ENCODE measurements at regions not wholly inside any gene's neighbourhood (a gene's known extent, or its start where the extent isn't known, plus 50 kb on each side); places are given as distances from the start of the nearest gene placed in this dataset.

DNA sequence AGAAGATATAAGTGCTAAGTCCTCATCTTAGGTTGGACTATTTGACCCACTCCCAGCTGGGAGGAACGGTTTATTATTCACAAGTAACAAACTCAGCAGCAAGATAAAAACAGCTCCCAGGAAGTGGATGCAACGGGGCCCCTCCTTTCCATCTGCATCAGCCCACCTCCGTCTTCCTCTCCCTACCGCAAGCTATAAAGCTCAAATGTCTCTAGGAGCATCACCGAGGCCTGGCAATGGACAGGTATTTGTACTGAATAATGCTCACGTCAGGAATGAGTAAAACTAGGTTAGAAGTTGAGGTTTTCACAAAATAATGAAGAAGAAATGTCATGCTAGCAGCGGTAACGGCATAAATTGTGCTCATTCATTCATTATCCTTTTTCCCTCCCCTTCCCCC is 408.7 kb upstream of the PSMD7 start:
- DNase-seq (ENCODE audit: low read depth in 2 of 3, low spot score in 1 of 3), result no peak

DNA sequence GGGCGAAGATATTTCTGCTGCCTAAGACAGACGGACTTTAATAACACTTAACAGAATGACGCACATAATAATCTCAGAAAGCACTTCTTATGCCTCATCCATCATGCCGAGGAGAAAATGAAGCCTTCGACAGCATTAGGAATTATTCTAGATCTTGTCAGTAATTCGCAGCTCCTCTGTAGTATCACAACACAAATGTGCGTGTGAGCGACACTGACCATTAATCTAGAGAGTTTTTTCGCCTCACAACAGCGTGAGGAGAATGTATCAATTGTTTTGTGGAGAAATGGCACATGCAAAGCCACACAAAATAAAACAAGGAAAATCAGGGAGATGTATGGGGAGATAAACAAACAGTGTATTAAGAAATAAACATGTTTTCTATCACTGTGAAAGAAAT is 410.2 kb upstream of the PSMD7 start:
- DNase-seq (ENCODE audit: low read depth in 2 of 3, low spot score in 1 of 3), result no peak

DNA sequence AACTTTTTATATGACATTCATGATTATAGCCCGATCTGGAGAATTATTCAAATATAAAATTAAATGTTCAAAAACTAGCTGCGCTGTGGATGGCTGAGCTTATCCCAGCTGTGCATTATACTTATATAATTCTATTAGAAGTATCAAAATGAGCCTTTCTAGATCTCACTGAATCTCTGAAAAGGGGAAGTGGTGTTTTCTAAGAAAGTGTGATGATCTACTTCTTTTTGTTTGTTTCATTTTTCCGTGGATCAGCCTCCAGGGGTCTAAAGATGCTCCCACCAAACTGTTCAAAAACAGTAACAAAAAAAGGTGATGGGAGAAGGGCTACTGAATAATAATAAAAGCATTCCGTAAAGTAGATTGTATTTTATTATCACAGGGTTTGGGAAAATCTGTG is 411.3 kb upstream of the PSMD7 start:
- DNase-seq (ENCODE audit: low read depth in 2 of 3, low spot score in 1 of 3), result no peak

DNA sequence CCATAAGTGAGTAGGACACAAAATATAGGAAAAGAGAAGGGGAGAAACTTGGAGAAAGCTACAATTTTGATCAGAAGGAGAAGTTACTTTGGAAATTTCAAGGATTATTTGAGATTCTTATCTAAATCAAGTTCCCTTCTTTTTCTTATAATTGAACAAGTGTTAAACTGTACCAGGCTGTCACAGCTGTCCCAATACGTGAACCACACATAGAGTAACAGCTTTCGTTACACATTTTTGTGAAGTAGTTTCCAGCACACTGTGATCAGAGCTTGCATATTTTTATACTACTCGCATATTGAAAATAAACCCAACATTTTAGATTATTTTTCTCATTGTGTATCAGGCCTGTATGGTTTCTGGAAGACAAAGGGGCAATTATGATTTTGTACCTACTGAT is 412.8 kb upstream of the PSMD7 start:
- DNase-seq (ENCODE audit: low read depth in 2 of 3, low spot score in 1 of 3), result no peak

DNA sequence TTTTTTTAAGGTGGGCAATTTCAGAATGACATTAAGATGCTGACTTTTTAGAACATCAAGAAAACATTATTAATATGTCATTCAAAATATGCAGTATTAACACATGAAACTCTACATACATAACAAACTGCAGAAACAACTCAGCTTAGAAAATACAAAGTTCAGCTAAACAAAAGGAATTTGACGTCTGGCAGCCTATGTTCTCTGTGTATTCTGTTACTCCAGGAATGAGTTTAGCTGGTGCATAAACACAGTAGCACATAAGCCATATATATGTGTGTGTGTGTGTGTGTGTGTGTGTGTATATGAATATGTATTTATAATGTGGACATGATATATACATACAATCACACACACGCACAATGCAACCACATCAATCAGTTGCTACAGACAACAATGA is 413.5 kb upstream of the PSMD7 start:
- DNase-seq (ENCODE audit: low read depth in 2 of 3, low spot score in 1 of 3), result no peak

DNA sequence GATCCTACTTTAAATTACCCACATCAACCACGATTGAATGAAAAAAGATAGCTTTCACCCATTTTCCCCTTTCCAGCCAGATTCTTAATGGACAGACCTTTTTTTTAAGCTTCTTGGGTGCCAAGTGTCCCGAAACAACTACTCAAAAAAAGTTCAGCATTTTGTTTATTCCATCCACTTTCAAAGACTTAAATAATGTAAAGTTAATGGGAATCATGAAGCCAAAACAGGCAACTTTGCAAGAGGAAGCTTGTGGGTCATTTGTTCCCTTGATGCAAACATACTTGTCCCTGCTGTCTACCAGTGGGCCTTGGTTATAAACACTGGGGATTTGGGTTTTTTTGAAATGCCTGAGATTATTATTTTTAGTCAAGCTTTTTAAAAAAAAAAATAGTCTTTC is 414.0 kb upstream of the PSMD7 start:
- no peak for DNase-seq (ENCODE audit: low read depth in 2 of 3, low spot score in 1 of 3)

DNA sequence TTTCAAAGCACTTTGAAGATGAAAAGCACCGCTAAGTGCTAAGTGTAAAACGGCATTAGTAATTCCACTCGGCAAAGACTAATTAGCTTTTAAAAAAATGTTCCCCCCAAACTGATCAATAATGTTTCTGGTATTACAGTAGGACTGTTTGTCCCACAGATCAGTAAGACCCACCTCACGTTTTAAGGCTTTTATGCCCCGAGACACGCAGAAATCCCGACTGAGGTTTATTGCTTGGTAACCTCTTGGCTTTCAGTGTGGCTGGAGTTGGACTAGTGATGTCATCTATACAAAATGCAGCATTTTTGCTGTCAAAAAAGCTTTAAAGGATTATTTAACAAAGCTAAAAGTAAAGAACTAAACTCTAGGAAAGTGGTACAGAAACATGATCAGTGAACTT is 414.6 kb upstream of the PSMD7 start:
- no peak for DNase-seq (ENCODE audit: low read depth in 2 of 3, low spot score in 1 of 3)

DNA sequence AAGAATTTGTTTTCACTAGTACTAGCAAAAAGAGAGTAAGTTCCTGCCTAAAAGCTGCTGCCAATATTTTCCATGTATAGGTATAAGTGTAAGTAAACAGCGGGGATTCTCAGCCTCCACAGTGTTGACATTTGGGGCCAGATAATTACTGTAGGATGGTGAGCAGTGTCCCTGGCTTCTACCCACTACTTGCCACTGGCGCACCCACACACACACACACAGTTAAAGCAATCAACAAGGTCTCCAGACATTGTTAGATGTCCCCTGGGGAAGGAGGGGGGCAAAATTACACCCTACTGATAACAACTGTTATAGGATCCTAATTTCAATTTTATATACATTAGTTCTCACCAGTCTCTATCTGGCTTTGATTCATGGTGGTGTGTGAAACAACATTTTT is 417.0 kb upstream of the PSMD7 start:
- DNase-seq (ENCODE audit: low read depth in 2 of 3, low spot score in 1 of 3), result no peak

DNA sequence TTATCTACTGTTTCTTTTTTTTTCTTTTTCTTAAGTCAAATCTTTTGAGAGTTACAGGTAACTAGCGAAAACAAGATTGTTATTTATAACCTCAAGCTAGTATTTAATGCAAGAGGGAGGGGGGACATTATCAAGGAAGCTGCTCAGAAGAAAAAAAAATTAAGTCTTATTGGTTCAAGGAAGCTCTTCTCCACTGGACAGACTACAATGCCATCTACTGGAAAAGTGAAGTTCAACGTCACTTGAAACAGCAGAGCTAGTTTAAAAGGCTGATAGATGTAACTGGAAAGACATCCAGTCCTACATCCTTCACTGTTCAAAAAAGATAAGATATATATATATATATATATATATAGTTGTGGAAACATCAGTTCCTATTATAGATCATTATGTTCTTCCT is 418.0 kb upstream of the PSMD7 start:
- DNase-seq (ENCODE audit: low read depth in 2 of 3, low spot score in 1 of 3), result no peak

DNA sequence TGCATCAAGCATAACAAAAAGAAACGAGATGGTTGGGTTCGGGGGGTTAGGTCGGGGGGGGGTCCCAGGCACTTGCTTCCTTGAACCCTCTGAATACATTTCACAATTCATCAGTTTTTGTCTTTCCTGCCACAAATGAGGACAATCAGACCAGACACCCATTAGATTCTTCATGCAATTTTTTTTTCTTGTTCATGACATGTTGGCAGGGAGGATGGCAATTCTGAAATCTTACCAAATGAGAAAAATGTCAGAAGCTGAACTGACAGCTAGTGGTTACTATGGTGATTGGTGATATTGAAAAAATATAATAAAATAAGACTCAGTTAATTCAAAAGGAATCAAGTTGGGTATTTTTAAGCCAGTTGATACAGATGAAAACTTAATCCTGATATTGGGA is 419.5 kb upstream of the PSMD7 start:
- DNase-seq (ENCODE audit: low read depth in 2 of 3, low spot score in 1 of 3), result no peak

DNA sequence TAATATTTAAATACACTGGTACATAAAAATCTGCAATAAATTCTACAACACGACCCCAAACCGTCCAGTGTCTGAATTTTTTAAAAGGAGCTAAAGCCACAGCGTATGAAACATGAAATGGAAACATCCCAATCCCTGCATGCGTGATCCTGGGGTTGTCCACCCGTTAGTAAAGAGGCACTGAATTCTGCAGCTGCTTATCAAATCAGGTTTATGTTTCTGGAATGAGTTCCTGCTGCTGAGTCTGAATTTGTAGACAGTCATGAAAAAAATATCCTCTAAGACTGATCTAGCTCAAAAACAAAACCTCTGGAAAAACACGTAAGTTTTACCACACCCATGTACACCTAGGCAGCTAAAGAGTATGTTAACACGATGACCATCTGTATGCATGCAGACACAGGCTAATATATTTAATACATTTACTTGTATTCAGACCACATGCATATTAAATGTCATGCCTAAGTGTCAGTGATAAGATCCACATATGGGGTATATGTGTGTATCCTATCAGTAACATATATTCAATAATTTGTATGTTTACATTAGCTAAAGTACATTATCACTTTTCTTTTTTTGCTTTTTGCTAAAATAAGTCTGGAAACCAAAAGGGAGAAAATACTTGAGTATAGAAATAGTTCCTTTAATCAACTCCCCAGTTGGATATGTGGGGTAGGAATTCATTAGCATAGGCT is 420.5 kb upstream of the PSMD7 start:
- DNase-seq (ENCODE audit: low read depth in 2 of 3, low spot score in 1 of 3), result no peak

DNA sequence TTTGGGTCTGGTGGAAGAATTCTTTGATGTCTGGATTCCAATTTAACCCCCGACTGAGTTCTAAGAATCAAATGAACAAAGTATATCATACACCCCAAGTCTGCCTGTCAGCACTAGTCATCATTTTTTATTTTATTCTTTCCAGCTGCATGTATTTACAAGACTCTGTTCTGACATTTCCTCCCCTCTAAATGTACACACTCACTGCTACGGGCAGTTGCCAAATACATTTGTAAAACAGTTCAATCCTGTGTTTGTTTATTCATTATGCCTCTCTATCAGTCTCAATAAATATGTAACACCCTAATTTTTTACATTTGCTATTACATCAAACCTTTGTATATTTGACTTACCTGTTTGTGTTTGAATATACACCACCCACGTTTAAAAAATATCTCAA is 422.3 kb upstream of the PSMD7 start:
- DNase-seq (ENCODE audit: low read depth in 2 of 3, low spot score in 1 of 3), result no peak

DNA sequence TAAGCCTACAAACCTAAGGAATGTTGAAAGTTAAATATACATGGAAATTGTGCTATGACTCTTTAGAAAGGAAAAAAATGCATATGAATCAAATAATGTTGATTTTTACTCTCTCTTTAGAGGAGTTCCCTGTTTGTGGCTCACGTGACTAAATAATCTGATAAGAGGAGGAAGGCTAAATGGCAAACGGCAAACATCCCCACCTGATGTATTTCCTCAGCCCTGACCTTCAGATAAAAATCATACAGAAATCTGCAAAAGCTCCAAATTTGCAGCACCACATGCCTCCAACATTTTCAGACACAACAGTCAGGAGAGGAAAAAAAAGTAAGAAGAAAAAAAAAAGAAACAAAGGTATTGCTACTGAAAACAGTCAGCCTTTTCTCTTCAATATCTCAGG is 423.0 kb upstream of the PSMD7 start:
- no peak for DNase-seq (ENCODE audit: low read depth in 2 of 3, low spot score in 1 of 3)

DNA sequence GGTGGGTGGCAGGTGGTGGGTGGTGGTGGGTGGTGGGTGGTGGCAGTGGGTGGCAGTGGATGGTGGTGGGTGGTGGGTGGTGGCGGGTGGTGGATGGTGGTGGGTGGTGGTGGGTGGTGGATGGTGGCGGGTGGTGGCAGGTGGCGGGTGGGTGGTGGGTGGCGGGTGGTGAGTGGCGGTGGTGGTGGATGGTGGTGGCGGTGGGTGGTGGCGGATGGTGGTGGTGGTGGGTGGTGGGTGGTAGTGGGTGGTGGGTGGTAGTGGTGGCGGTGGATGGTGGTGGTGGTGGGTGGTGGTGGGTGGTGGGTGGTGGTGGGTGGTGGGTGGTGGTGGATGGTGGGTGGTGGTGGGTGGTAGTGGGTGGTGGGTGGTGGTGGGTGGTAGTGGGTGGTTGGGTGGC is 423.8 kb upstream of the PSMD7 start:
- DNase-seq (ENCODE audit: low read depth in 2 of 3, low spot score in 1 of 3), result no peak

DNA sequence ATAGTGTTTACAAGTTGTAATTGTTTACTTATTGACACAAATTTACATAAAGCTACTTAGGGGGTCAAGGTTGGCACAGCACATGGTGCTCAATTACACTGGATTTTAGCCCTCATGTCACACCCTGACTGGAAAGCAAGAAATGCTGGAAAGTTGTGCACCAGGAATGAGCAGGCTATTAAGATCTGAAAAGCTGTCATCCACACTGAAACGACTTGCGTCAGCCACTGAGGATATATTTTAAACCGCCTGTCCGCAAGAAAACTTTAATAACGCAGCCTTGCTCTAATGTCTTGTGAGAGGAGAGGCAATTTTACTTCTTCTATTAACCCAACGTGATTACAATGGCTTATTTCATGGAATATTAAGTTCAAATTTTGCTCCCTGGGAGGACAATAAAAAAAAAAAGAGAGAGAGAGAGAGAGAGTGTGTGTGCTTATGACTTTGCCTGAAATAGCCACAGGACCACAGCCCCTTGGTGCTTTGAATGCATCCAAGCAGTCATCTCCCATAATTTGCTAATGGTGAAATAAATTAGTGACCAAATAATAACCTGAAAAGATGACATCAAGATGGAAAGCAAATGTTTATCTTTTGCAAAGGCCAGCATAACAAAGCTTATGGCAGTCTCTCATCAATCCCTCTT is 425.4 kb upstream of the PSMD7 start:
- no peak for DNase-seq (ENCODE audit: low read depth in 2 of 3, low spot score in 1 of 3)

DNA sequence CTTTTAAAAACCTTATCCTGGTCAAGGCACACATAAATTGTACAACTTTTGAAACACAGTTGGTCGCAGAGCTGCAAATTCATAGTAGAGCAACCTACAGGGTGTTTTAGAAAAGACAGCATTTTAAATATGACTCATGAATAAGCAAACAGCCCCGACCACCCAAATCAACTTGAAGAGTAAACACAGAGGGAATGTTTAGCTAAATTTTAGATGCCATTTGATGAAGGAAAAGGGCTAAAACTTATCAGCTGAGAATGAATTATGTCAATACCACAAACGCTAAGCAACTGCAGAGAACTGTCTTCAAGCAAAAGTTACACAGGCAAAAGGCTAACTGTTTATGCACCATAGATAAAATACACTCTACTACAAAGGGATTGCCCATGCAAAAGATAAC is 427.5 kb upstream of the PSMD7 start:
- DNase-seq (ENCODE audit: low read depth in 2 of 3, low spot score in 1 of 3), result no peak

DNA sequence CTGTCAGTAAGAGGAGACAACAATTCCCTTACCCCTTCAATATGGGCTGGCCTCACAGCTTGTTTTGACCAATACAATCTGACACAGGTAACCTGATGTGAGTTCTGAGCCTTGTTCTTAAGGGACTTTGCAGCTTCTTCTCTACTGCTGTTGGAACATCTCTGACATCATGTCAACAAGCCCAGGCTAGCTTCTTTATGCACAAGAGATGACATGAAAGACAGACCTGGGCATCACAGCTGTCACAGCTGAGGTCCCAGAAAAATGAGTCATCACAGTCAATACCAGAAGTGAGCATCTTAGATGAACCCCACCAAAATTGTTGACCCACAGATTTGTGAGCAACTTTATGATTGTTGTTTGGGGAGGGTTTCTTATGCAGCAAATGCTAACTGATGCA is 431.7 kb upstream of the PSMD7 start:
- DNase-seq (ENCODE audit: low read depth in 2 of 3, low spot score in 1 of 3), result no peak

DNA sequence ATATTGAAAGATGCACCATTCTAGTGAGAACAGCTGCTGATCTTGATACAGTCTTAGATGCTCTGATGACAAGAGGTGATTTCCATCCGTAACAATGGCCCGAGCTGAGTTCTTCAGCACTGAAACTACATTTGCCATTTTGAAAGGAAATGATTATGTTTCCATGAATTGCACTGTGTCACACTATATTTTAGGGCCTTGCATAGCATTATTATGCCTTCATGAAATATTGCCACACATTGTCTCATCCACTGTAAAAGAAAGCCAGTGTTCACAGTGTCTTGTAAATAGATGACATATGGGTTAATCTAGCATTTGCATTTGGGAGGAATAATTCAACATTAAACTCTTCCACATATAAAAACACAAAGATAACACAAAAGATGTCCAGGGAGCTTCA is 438.3 kb upstream of the PSMD7 start:
- DNase-seq (ENCODE audit: low read depth in 2 of 3, low spot score in 1 of 3), result no peak

DNA sequence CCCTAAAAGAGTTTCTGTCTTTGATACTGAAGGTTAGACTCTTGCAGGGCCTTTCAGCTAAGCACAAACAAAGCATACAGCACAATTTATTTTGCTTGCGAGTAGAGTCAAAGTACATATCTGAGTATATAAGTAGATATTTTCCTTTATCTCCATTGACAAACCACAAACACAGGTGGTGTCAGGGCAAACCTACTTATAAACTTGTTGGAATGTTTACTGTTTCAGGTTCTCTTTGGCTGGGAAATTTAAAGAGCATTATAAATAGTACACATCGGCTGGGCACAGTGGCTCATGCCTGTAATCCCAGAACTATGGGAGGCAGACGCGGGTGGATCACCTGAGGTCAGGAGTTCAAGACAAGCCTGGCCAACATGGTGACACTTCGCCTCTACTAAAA is 442.6 kb upstream of the PSMD7 start:
- no peak for DNase-seq (ENCODE audit: low read depth in 2 of 3, low spot score in 1 of 3)

DNA sequence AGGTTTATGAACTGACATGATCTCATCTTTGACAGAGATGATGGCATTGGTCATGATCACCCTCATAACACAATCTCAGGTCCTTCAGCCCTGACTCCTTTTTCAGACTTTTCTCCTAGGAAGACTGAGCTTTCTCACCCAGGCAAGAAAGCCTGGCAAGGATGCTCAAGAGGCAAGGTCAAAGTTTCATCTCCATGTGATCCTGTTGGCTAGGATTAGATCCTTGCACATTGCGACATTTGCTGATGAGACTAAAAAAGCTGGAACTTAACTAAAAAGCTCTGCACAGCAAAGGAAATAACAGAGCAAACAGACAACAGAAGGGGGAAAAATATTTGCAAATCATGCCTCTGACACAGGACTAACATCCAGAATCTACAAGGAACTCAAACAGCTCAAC is 444.1 kb upstream of the PSMD7 start:
- DNase-seq (ENCODE audit: low read depth in 2 of 3, low spot score in 1 of 3), result no peak

DNA sequence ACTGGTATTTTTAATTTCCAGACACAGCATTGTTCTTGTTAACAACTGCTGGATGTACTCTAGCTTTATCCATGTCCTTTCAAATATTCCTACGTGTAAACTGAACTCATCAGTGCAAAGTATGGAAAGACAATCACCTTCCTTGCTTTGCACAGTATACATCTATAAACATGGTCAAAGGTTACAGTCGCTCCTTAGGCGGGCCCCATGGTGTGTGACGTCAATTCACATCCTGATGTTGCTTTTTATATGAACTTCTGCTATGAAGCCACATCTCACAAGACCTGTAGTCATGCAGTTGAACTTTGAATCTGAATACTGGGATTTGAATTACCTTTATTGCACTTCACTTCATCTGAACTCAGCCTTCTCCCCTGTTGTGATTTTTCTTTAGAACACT is 447.6 kb upstream of the PSMD7 start:
- DNase-seq (ENCODE audit: low read depth in 2 of 3, low spot score in 1 of 3), result no peak

DNA sequence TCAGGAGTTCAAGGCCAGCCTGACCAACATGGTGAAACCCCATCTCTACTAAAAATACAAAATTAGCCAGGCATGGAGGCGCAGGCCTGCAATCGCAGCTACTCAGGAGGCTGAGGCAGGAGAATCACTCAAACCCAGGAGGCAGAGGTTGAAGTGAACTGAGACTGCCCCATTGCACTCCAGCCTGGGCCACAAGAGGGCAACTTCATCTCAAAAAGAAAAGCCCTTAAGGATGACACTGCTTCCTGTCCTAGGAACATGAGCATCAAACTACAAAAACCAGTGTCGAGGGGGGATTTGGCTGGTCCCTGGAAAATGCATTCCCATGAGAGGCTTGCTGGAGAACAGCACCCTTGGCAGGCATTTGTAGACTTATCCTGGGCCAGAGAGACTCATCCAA is 449.5 kb upstream of the PSMD7 start:
- DNase-seq (ENCODE audit: low read depth in 2 of 3, low spot score in 1 of 3), result no peak

DNA sequence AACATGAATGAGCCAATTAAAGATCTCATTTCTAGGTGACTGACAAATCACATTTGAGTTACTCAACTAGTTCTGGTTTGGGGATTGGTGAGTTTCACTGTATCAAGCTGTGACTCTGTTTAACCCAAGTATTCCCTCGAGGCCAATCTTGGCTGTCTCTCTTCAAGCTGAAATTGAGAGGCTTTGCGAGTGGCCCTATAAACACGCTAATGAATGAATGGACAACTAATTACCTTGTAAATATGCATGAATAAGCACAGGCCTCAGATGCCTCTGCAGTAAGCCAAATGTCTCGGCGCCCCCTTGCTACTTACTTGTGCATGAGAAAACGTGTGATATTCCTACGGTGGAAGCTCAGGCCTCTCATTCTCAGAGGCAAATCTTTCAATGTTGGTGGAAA is 450.3 kb upstream of the PSMD7 start:
- no peak for DNase-seq (ENCODE audit: low read depth in 2 of 3, low spot score in 1 of 3)

DNA sequence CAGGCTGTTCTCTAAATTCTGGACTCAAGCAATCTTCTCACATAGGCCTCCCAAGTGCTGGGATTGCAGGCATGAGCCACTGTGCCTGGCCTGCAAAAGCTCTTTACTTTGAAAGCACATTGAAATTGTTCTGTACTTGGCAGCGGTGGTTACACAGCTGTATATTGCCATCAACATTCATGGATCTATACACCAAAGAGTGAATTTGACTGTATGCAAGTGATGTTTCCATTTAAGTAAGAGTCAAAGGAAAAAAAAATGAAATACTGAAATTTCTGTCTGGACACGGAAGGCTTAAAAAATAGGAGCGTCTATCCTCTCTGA is 450.6 kb upstream of the PSMD7 start:
- DNase-seq (ENCODE audit: low read depth in 2 of 3, low spot score in 1 of 3), result no peak
